IPS-18a (cell line): ENCODE measurements at regions not wholly inside any gene's neighbourhood (a gene's known extent, or its start where the extent isn't known, plus 50 kb on each side); places are given as distances from the start of the nearest gene placed in this dataset.

ENCODE experiments used
- H3K27ac ChIP-seq: one replicate; pipeline ENCODE4 v1.5.1; 2013; ENCODE audit warnings: low read length
- H3K27me3 ChIP-seq: one replicate; pipeline ENCODE4 v1.6.1; 2013; ENCODE audit warnings: mild to moderate bottlenecking, low read length; ENCODE audit not compliant: control insufficient read depth, insufficient read depth
- H3K36me3 ChIP-seq: one replicate; pipeline ENCODE4 v1.6.1; 2013; ENCODE audit warnings: low read depth, low read length; ENCODE audit not compliant: control insufficient read depth
- H3K4me1 ChIP-seq: one replicate; pipeline ENCODE4 v1.6.1; 2013; ENCODE audit warnings: low read depth, low read length; ENCODE audit not compliant: control insufficient read depth
- H3K4me3 ChIP-seq: one replicate; pipeline ENCODE4 v1.5.1; 2013; ENCODE audit warnings: low read length
- H3K9ac ChIP-seq: one replicate; pipeline ENCODE4 v1.6.1; 2013; ENCODE audit warnings: mild to moderate bottlenecking, low read length, moderate library complexity
- H3K9me3 ChIP-seq: one replicate; pipeline ENCODE4 v1.6.1; 2013; ENCODE audit warnings: low read depth, low read length; ENCODE audit not compliant: control insufficient read depth

DNA sequence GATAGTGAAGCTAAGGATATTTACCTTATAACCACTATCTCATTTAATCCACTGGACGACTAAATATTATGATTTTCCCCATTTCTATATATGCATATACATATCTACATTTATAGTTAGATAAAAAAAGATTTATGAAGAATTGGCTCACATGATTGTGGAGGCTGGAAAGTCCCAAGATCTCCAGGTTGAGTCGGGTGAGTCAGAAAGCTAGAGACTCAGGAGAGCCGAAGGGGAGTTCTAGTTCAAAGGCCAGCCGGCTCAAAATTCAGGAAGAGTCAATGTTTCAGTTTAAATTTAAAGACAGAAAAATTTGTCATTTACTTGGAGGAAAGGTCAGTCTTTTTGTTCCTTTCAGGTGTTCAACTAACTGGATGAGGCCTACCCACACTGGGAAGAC, 158.2 kb upstream of the CPEB2 start:
- H3K9ac ChIP-seq, result no peak overlapping the region
- no peaks in the 10 kb centered on the region for H3K36me3 ChIP-seq
- no peak overlapping the region for H3K27ac ChIP-seq
- H3K9me3 ChIP-seq, result no peaks in the 10 kb centered on the region
- no peak overlapping the region for H3K4me3 ChIP-seq
- H3K27me3 ChIP-seq, result no peaks in the 10 kb centered on the region
- no peaks in the 10 kb centered on the region for H3K4me1 ChIP-seq

DNA sequence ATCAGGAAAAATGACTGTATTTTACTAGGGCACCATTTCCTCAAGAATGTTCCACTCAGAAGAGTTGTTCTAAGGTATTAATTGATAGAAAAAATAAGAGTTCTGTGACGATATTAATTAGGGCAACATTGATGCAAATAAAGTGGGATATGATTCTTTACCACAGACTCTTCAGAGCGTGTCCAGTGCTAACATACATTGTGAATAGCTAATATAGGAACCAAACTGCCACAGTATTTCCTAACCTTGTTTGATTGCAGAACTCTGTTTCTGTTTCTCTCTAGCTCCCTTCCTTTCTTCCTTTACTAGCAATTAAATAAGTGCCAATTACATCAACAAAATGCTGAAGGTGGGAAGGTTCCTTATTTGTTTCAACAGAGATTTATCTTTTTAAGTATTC, 154.1 kb upstream of the CPEB2 start:
- Histone ChIP-seq H3K4me3 (no peak overlapping the region), H3K9ac (no peak overlapping the region), H3K4me1 (no peaks in the 10 kb centered on the region), H3K27ac (no peak overlapping the region), H3K9me3 (no peaks in the 10 kb centered on the region), H3K27me3 (no peaks in the 10 kb centered on the region), H3K36me3 (no peaks in the 10 kb centered on the region)

DNA sequence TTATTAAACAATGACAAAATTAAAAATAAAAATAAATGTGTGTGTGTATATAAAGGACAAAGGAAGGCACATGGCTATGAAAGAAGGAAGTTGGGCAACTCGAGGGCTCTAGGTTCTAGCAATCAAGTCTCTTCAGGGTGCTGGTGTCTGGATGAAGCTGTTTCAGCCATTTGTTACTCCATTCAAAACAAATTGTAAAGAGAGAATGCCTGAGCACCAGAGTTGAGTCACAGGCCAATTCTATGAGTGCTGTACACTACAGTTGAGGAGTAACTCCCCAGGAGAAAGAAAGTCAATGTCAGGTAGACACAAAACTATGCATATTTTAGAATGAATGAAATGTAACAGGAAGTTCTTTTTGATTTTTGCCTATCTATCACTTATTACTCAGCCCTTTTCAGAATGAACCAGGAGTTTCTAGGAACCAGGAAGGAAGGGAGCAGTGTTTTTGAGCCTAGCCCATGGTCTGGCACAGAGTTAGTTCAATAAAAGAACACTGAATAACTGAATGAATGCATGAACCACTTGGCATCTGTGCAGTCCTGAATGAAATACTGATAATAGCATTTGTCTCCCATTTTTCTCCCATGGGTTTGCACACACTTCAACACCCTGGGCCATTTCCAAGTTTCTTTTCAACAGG, 151.7 kb upstream of the CPEB2 start:
- Histone ChIP-seq H3K9me3 (no peaks in the 10 kb centered on the region), H3K27ac (no peak overlapping the region)

DNA sequence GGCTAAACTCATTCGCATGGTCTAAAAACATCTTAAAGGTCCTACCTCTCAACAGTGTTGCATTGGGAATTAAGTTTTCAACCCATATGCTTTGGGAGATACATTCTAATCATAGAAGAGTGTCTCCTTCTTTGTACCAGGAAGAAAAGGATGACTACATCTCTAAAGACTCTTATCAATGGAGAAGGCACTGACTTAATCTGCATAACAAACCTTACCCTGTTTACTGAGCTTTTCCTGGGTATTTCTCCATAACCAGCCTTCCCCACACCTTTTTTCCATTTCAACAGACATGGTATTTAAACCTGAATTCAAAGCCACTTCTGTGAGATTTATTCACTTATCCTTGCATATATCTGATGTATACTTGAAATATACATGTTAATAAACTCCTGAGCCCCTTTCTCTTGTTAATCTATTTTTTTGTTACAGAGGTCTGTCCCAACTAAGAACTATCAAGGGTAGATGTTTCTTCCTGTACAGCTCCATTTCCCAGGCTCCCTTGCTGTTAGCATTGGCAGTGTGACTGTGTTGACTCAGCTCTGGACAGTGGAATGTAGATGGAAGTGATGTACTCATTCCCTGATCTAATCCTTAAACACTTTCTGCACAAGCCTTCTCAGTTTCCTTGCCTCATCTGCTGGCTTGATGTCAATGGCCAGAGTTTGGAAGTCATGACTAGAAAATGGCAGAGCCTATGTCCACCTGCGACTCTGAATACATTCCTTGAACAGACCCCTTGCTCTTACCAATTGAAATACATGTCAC, 148.9 kb upstream of the CPEB2 start:
- no peak overlapping the region for H3K9ac ChIP-seq

More for the DNA sequence above, 151.7 kb upstream of the CPEB2 start:
- Histone ChIP-seq H3K9ac (no peak overlapping the region), H3K36me3 (no peaks in the 10 kb centered on the region), H3K4me1 (no peaks in the 10 kb centered on the region), H3K27me3 (no peaks in the 10 kb centered on the region), H3K4me3 (no peak overlapping the region)

DNA sequence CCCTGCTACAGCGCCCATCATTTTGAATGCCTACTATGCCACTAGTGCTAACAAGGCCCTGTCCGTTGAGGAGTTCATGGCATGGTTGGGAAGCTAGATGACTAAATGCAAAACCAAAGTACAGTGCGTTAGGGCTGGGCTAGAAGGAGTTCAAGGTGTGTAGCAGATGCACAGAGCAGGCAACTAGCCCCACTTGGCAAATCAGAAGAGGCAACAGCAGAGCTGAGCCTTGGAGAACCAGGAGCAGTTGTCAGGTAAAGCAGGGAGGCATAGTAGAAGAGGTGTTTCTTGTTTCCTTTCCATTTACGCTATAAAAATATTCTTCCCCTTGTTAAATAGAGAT, 146.6 kb upstream of the CPEB2 start:
- Histone ChIP-seq H3K4me1 (no peaks in the 10 kb centered on the region), H3K27ac (no peak overlapping the region), H3K9me3 (no peaks in the 10 kb centered on the region), H3K27me3 (peaks cover 5% of the 10 kb centered on the region), H3K36me3 (no peaks in the 10 kb centered on the region), H3K4me3 (no peak overlapping the region), H3K9ac (no peak overlapping the region)

More for the DNA sequence above, 148.9 kb upstream of the CPEB2 start:
- H3K4me3 ChIP-seq, result no peak overlapping the region
- H3K9me3 ChIP-seq, result no peaks in the 10 kb centered on the region
- no peak overlapping the region for H3K27ac ChIP-seq
- no peaks in the 10 kb centered on the region for H3K4me1 ChIP-seq
- H3K36me3 ChIP-seq, result no peaks in the 10 kb centered on the region
- no peaks in the 10 kb centered on the region for H3K27me3 ChIP-seq

DNA sequence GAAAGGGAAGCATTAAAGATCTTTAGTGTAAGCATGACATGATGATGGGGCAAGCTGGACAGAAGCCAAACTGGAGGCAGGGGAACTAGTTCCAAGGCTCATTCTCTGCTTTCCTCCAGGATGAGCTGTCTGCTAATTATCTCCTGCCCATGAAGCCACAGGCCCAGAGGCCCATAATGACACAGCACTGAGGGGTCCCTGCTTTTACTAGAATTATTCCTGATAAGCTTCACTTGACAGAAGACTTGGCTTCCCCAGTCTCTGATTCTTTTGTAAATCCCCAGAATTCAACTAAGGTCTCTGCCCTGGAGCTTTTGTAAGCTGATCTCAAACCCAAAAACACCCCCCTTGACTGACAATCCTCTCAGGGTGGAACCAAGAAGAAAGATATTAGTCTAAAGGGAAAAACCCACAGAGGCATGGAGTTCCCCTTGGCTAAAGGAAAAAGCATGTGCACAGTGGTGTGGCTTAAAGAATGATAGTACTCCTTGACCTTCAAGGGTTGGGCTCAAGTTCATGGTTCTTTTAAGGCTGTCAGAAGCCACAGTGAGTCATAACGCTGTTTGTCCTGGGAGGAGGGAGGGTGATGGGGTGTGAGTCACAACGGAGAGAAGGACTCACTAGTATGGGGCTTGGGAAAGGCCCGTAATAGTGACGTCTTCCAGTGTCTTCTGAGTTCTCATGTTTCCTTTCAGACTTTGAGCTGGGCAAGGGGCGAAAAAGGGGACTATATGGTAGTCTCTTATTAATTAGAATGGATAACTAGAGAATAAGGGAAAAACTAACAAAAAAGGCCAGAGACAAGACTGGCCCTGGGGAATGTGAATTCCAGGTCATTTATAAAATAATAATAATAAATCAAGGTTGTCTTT, 146.0 kb upstream of the CPEB2 start:
- no peak overlapping the region for H3K4me3 ChIP-seq
- H3K9me3 ChIP-seq, result no peaks in the 10 kb centered on the region
- H3K36me3 ChIP-seq, result no peaks in the 10 kb centered on the region
- peaks cover 5% of the 10 kb centered on the region for H3K27me3 ChIP-seq
- H3K9ac ChIP-seq, result no peak overlapping the region
- no peak overlapping the region for H3K27ac ChIP-seq
- no peaks in the 10 kb centered on the region for H3K4me1 ChIP-seq

DNA sequence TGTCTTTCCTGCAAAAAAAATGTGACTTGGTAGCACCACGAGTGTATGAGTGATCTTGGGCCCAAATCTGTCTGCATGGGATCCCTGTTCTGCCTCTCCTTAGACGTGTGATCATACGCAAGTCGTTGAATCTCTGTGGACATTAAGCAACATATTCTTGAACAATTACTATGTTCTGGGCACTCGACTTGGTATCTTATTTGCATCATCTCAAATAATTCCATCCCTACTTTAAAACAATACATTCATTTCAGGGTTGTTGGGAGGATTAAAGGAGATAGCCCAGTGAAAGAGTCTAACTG, 145.4 kb upstream of the CPEB2 start:
- no peaks in the 10 kb centered on the region for H3K9me3 ChIP-seq
- H3K36me3 ChIP-seq, result no peaks in the 10 kb centered on the region
- peaks cover 5% of the 10 kb centered on the region for H3K27me3 ChIP-seq
- no peaks in the 10 kb centered on the region for H3K4me1 ChIP-seq
- H3K4me3 ChIP-seq, result no peak overlapping the region
- H3K9ac ChIP-seq, result no peak overlapping the region
- no peak overlapping the region for H3K27ac ChIP-seq

DNA sequence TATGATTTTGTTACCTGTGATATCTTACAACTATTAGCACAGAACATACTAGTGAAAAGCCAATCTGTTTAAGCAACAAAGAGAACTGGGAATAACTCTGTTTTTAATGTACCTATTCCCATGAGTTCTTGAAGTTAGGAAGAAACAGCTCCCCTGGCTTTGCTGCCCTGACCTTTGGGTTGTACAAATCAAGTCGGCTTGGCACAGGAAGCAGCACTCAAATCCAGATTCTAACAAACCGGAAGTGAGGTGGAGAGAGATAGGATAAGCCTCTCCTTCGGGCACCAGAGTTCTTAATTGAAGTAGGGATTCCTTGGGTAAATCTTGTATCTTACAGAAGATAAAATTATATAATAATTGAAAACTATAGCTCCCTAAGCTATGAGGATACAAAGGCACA, 144.8 kb upstream of the CPEB2 start:
- H3K9ac ChIP-seq, result no peak overlapping the region
- H3K36me3 ChIP-seq, result no peaks in the 10 kb centered on the region
- no peaks in the 10 kb centered on the region for H3K4me1 ChIP-seq
- no peaks in the 10 kb centered on the region for H3K9me3 ChIP-seq
- H3K27me3 ChIP-seq, result peaks cover 5% of the 10 kb centered on the region
- no peak overlapping the region for H3K27ac ChIP-seq
- no peak overlapping the region for H3K4me3 ChIP-seq

DNA sequence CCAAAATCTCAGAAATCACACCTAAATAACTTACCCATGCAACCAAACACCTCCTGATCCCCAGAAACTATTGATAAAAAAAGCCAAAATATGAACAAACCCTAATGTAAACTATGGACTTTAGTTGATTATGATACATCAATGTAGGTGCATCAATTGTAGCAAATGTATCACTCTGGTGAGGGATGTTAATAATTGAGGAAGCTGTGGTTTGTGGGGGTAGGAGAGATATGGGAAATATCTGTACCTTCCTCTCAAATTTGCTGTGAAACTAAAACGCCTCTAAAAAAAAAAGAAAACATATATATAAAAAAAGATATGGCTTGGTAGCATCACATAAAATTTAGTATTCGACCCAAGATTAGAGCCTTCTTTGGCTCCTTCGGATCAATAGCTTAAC, 144.3 kb upstream of the CPEB2 start:
- H3K9ac ChIP-seq, result no peak overlapping the region
- H3K4me1 ChIP-seq, result no peaks in the 10 kb centered on the region
- H3K27ac ChIP-seq, result no peak overlapping the region
- H3K27me3 ChIP-seq, result peaks cover 5% of the 10 kb centered on the region
- no peaks in the 10 kb centered on the region for H3K36me3 ChIP-seq
- H3K4me3 ChIP-seq, result no peak overlapping the region
- no peaks in the 10 kb centered on the region for H3K9me3 ChIP-seq

DNA sequence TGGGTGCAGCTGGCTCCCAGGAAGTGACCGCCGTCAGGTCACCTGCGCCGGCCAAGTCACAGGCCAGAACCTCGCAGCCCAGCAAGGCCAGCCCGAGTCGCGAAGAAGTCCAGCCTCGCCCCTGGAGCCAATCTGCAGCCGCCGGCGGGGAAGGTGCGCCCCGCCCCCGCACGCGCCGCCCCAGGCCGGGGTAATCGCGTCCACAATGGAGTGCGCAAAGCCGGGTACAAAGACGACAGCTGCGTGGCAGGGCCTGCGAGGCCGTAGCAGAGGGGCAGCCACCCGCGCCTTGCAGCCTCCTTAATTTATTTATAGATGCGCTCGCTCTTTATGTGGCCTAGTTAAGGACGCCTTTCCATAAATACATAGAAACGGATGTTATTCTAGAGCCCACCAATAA, 139.4 kb upstream of the CPEB2 start:
- Histone ChIP-seq H3K27me3 (peaks cover 5% of the 10 kb centered on the region), H3K4me3 (no peak overlapping the region), H3K9me3 (no peaks in the 10 kb centered on the region), H3K36me3 (no peaks in the 10 kb centered on the region), H3K4me1 (peaks cover 3% of the 10 kb centered on the region), H3K27ac (no peak overlapping the region), H3K9ac (no peak overlapping the region)

DNA sequence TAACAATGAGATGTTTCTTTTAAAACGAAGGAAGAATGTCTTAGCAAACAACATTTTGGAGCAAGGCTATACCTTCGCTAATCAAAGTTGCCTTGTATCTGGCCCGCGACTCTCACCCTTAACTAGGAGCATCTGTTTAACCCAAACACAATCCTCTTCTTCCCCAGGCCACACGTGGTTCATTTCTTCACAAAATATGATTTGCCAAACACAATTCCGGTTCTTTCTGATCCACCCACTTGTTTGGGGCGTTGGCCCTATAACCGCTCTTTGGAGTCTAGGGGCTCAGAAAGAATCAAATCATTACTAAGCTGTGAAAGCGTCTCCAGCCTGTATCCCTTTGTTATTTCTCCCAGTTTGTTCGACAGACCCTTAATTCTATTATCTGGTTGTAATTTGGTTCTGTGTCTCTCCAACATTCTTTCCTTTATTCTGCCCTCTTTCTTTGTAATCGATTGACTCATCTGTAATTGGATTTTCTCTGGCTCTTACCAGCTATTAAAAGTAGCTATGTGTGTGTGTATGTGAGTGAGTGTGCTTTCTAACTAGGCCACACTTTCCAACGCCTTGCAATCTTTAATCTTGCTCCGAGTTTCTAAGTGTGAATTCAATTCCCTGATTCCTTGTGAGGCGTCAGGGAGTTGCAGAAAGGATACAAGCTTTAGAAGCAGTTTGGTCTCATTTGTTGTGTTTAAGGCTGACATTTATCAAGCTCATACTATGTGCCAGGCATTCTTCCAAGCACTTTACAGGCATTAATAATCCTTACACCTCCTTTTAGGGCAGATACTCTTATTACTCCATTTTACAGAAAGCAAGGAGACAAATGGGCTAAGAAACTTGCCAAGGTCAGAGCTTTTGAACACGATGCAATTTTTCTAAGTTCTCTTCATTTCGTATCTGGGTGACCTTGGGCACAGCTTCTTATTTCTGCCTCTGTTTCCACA, 138.6 kb upstream of the CPEB2 start:
- Histone ChIP-seq H3K4me1 (peaks cover 5% of the 10 kb centered on the region), H3K36me3 (no peaks in the 10 kb centered on the region), H3K27me3 (peaks cover 5% of the 10 kb centered on the region), H3K27ac (no peak overlapping the region), H3K4me3 (no peak overlapping the region), H3K9me3 (no peaks in the 10 kb centered on the region), H3K9ac (no peak overlapping the region)
